ENCODE measurements at regions not wholly inside any gene's neighbourhood (a gene's known extent, or its start where the extent isn't known, plus 50 kb on each side); places are given as distances from the start of the nearest gene placed in this dataset.

DNA sequence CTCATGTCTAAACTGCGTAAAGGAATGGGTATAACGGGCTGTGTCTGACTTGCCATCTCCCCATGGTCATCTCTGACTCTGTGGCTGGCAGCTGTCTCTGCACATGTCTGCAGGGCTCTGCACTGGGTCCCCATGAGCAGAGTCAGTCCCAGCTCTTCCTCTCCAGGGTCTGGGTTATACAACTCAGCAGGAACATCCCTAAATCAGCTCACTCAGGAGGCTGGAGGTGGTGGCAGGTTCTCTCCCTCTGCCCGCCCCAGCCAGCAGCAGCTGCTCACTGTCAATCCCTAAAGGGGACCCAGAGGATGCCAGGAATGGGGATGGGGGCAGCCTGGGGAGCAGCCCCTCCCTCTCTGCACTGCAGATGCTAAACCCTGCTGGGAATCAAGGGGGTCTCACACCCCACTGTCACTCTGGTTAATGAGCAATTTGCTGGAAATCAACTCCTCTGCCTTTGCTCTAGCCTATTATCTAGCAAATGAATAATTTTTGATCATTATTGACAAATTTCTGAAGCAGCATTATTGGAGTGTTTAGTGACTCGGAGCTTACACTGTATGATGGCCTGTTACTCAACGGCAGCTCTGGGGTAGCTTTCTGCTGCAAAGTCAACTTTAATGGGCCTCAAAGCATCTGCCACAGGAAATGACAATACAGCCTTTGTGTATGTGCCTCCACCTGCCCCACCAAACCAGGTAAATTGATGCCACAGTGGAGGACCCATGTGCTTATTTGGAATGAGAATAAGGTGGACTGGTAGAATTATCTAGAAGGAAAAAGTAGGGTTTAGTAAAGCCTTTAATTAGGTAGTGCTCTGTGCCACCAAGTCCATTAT is 55.7 kb upstream of the SHANK2 start:
- Mint-ChIP-seq H3K27me3 (peaks cover 15 to 23% of the 10 kb centered on the region in 2 donors), H3K9me3 (no peaks in the 10 kb centered on the region), H3K4me3 (no peak overlapping the region), H3K27ac (no peak overlapping the region), H3K36me3 (ENCODE audit: insufficient read depth) (no peaks in the 10 kb centered on the region), H3K4me1 (ENCODE audit: low read depth in 2 of 2) (peaks cover 0 to 2% of the 10 kb centered on the region in 2 donors)
- ATAC-seq (replicated peaks) (no peak), DNase-seq (no peak)

GRCh38 chr11:71305451-71306125 is 53.2 kb upstream of the SHANK2 start:
- H3K36me3 Mint-ChIP-seq (ENCODE audit: insufficient read depth), result no peaks in the 10 kb centered on the region
- H3K27me3 Mint-ChIP-seq, result peaks cover 35 to 46% of the 10 kb centered on the region in 2 donors
- no peak for ATAC-seq (replicated peaks)
- no peaks in the 10 kb centered on the region for H3K9me3 Mint-ChIP-seq
- H3K4me3 Mint-ChIP-seq, result no peak overlapping the region
- DNase-seq, result no peak
- no peak overlapping the region for H3K27ac Mint-ChIP-seq
- peaks cover 0 to 2% of the 10 kb centered on the region in 2 donors for H3K4me1 Mint-ChIP-seq (ENCODE audit: low read depth in 2 of 2)

DNA sequence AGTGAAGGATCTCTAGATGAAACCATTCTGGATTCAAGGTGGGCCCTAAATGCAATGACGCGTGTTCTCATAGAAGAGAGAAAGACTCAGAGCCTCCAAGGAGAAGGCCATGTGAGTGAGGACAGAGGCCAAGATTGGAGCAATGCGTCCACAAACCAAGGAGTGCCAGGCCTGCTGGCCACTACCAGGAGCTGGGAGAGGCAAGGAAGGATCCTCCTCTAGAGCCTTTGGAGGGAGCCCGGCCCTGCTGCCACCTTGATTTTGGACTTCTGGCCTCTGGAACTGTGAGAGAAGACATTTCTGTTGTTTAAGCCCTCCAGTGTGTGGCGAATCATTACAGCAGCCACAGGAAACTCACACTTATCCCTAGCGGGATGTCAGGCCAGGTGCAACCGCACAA is 52.7 kb upstream of the SHANK2 start:
- DNase-seq (no peak), ATAC-seq (replicated peaks) (no peak)
- Mint-ChIP-seq H3K27me3 (peaks cover 40 to 51% of the 10 kb centered on the region in 2 donors), H3K36me3 (ENCODE audit: insufficient read depth) (no peaks in the 10 kb centered on the region), H3K4me3 (no peak overlapping the region), H3K9me3 (no peaks in the 10 kb centered on the region), H3K27ac (no peak overlapping the region), H3K4me1 (ENCODE audit: low read depth in 2 of 2) (peaks cover 0 to 2% of the 10 kb centered on the region in 2 donors)

GRCh38 chr11:71304491-71304890 is 52.1 kb upstream of the SHANK2 start:
- ATAC-seq (replicated peaks) (no peak), DNase-seq (no peak)
- Mint-ChIP-seq H3K27ac (no peak overlapping the region), H3K27me3 (peaks cover 44 to 57% of the 10 kb centered on the region in 2 donors), H3K4me3 (no peak overlapping the region), H3K36me3 (ENCODE audit: insufficient read depth) (no peaks in the 10 kb centered on the region), H3K4me1 (ENCODE audit: low read depth in 2 of 2) (peaks cover 0 to 2% of the 10 kb centered on the region in 2 donors), H3K9me3 (no peaks in the 10 kb centered on the region)

- H3K9me3 Mint-ChIP-seq, result no peaks in the 10 kb centered on the region
- ATAC-seq (replicated peaks) (no peak), DNase-seq (no peak)
- H3K27me3 Mint-ChIP-seq, result peaks cover 46 to 61% of the 10 kb centered on the region in 2 donors
- no peak overlapping the region for H3K27ac Mint-ChIP-seq
- peaks cover 0 to 2% of the 10 kb centered on the region in 2 donors for H3K4me1 Mint-ChIP-seq (ENCODE audit: low read depth in 2 of 2)
- no peak overlapping the region for H3K4me3 Mint-ChIP-seq
- no peaks in the 10 kb centered on the region for H3K36me3 Mint-ChIP-seq (ENCODE audit: insufficient read depth)
These were observed 51.7 kb upstream of the SHANK2 start for GRCh38 chr11:71304045-71304444.

DNA sequence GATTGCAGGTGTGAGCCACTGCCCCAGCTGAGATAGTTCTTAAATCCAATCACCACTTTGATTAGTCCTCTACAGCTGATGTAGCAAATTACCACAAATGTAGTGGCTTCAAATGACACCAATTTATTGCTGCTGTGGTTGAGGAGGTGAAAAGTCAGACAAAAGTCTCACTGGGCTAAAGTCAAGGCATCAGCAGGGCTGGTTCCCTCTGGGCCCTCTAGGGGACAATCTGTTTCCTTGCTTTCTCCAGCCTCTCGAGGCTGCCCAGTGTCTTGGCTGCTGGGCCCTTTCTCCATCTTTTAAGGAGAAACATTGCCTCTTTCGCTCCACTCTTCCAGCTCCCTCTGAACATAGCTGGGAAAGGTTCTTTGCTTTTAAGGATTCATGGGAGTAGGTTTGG is 50.5 kb upstream of the SHANK2 start:
- Mint-ChIP-seq H3K9me3 (no peaks in the 10 kb centered on the region), H3K27ac (no peak overlapping the region), H3K4me3 (no peak overlapping the region), H3K4me1 (ENCODE audit: low read depth in 2 of 2) (peaks cover 0 to 2% of the 10 kb centered on the region in 2 donors), H3K27me3 (peaks cover 49 to 73% of the 10 kb centered on the region in 2 donors), H3K36me3 (ENCODE audit: insufficient read depth) (no peaks in the 10 kb centered on the region)
- DNase-seq (no peak), ATAC-seq (replicated peaks) (no peak)

DNA sequence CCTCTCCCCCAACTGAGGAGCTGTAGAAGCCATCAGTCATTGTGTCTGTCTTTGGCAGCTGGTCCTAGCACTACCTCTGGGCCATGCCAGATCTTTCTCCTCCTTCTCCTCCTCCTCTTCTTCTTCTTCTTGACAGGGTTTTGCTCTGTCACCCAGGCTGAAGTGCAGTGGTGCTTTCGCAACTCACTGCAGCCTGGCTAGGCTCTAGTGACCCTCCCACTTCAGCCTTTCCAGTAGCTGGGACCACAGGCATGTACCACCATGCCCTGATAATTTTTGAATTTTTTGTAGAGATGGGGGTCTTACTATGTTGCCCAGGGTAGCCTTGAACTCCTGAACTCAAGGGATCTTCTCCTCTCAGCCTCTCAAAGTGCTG is 50.1 kb upstream of the SHANK2 start:
- no peak for DNase-seq
- Mint-ChIP-seq H3K4me1 (ENCODE audit: low read depth in 2 of 2) (peaks cover 0 to 2% of the 10 kb centered on the region in 2 donors), H3K4me3 (no peak overlapping the region), H3K27ac (no peak overlapping the region), H3K9me3 (no peaks in the 10 kb centered on the region), H3K36me3 (ENCODE audit: insufficient read depth) (no peaks in the 10 kb centered on the region), H3K27me3 (peaks cover 53 to 77% of the 10 kb centered on the region in 2 donors)
- ATAC-seq (replicated peaks), result no peak

Data from effector memory CD8-positive, alpha-beta T cell (primary cell).